WTC11 (cell line): ENCODE measurements at regions not wholly inside any gene's neighbourhood (a gene's known extent, or its start where the extent isn't known, plus 50 kb on each side); places are given as distances from the start of the nearest gene placed in this dataset.
"Not testable (repeated sequence)": the region's sequence is repeated elsewhere in the genome, so short reads cannot be mapped to it uniquely, and the experiment has no call there.

Experiments used
- ATAC-seq: fragments of 200-7000 bp; cut with Tn5 transposase; 2 replicates; pipeline ENCODE4 v1.10.0; 2021; ENCODE audit warnings: mild to moderate bottlenecking, moderate library complexity
- CTCF ChIA-PET: fragments of 300-600 bp; sonication (Branson Sonifier 250); formaldehyde crosslinking; loops from one replicate; lab custom pipeline; 2021; ENCODE audit warnings: antibody characterized with exemption; lab: Charles Lee
- POLR2A ChIA-PET: fragments of 350-600 bp; sonication (Branson Sonifier 250); formaldehyde crosslinking; loops from one replicate; lab custom pipeline; 2021; ENCODE audit warnings: antibody characterized with exemption; lab: Charles Lee
- DNase-seq: peaks from one replicate; pipeline ENCODE4 v3.0.0; 2021; ENCODE audit warnings: low spot score
- H3K27ac Mint-ChIP-seq: 2 replicates; pipeline ENCODE4 v1.8.0; 2021; ENCODE audit warnings: mixed read lengths
- H3K27me3 Mint-ChIP-seq: 2 replicates; pipeline ENCODE4 v1.8.0; 2021; ENCODE audit warnings: low read depth, mild to moderate bottlenecking, moderate library complexity, mixed read lengths
- H3K36me3 Mint-ChIP-seq: 2 replicates; pipeline ENCODE4 v1.8.0; 2021; ENCODE audit warnings: mixed read lengths
- H3K4me1 Mint-ChIP-seq: 2 replicates; pipeline ENCODE4 v1.8.0; 2022; ENCODE audit warnings: mixed read lengths
- H3K4me3 Mint-ChIP-seq: 2 replicates; pipeline ENCODE4 v1.8.0; 2021; ENCODE audit warnings: mild to moderate bottlenecking, moderate library complexity, mixed read lengths
- H3K9me3 Mint-ChIP-seq: 2 replicates; pipeline ENCODE4 v1.8.0; 2021; ENCODE audit warnings: mixed read lengths
- ATF1 ChIP-seq: sonication (generic); formaldehyde crosslinking; IDR thresholded peaks from 2 replicates; pipeline ENCODE4 v1.8.1; 2023; ENCODE audit warnings: mild to moderate bottlenecking, moderate library complexity, missing genetic modification reagents
- ATF2 ChIP-seq: sonication (generic); formaldehyde crosslinking; IDR thresholded peaks from 2 replicates; pipeline ENCODE4 v1.8.1; 2022; ENCODE audit warnings: low read depth, missing genetic modification reagents, borderline replicate concordance
- ATF3 ChIP-seq: sonication (generic); formaldehyde crosslinking; conservative IDR thresholded peaks from 2 replicates; pipeline ENCODE4 v1.8.1; 2022; ENCODE audit warnings: mild to moderate bottlenecking, missing genetic modification reagents
- CREM ChIP-seq: sonication (generic); formaldehyde crosslinking; IDR thresholded peaks from 2 replicates; pipeline ENCODE4 v1.8.1; 2022; ENCODE audit warnings: mild to moderate bottlenecking, missing genetic modification reagents, moderate library complexity
- ELF4 ChIP-seq: sonication (generic); formaldehyde crosslinking; IDR thresholded peaks from 2 replicates; pipeline ENCODE4 v1.8.1; 2022; ENCODE audit warnings: low read depth, mild to moderate bottlenecking, moderate library complexity, missing genetic modification reagents
- FOXJ3 ChIP-seq: sonication (generic); formaldehyde crosslinking; IDR thresholded peaks from 2 replicates; pipeline ENCODE4 v1.9.0; 2021; ENCODE audit warnings: missing genetic modification reagents, mild to moderate bottlenecking, borderline replicate concordance
- FOXK1 ChIP-seq: sonication (generic); formaldehyde crosslinking; IDR thresholded peaks from 2 replicates; pipeline ENCODE4 v1.8.0; 2022; ENCODE audit warnings: mild to moderate bottlenecking, moderate library complexity, missing genetic modification reagents
- GTF2I ChIP-seq: fragments of 250-450 bp; sonication (Bioruptor Pico); conservative IDR thresholded peaks from 2 replicates; pipeline ENCODE4 v1.4.0; 2021; ENCODE audit warnings: mild to moderate bottlenecking
- JUN ChIP-seq: sonication (generic); formaldehyde crosslinking; IDR thresholded peaks from 2 replicates; pipeline ENCODE4 v1.8.0; 2023; ENCODE audit warnings: mild to moderate bottlenecking, missing genetic modification reagents
- KAT7 ChIP-seq: sonication (generic); formaldehyde crosslinking; IDR thresholded peaks from 2 replicates; pipeline ENCODE4 v1.8.1; 2023; ENCODE audit warnings: missing genetic modification reagents, mild to moderate bottlenecking, borderline replicate concordance
- NFYB ChIP-seq: sonication (generic); formaldehyde crosslinking; conservative IDR thresholded peaks from 2 replicates; pipeline ENCODE4 v1.8.0; 2022; ENCODE audit warnings: low read depth, missing genetic modification reagents
- OVOL2 ChIP-seq: fragments of 250-450 bp; sonication (Bioruptor Pico); IDR thresholded peaks from 2 replicates; pipeline ENCODE4 v1.9.0; 2021; ENCODE audit warnings: mild to moderate bottlenecking, borderline replicate concordance
- SMAD3 ChIP-seq: sonication (generic); formaldehyde crosslinking; IDR thresholded peaks from 2 replicates; pipeline ENCODE4 v1.8.0; 2022; ENCODE audit warnings: missing genetic modification reagents, mild to moderate bottlenecking, borderline replicate concordance
- ZMAT4 ChIP-seq: fragments of 250-450 bp; sonication (Bioruptor Pico); IDR thresholded peaks from 2 replicates; pipeline ENCODE4 v1.9.0; 2021; ENCODE audit warnings: mild to moderate bottlenecking
- ZNF138 ChIP-seq: sonication (generic); formaldehyde crosslinking; conservative IDR thresholded peaks from 2 replicates; pipeline ENCODE4 v1.8.1; 2022; ENCODE audit warnings: mild to moderate bottlenecking, moderate library complexity, missing genetic modification reagents
- ZNF219 ChIP-seq: sonication (generic); formaldehyde crosslinking; IDR thresholded peaks from 2 replicates; pipeline ENCODE4 v1.8.0; 2023; ENCODE audit warnings: missing genetic modification reagents, mild to moderate bottlenecking, borderline replicate concordance
- ZNF263 ChIP-seq: sonication (generic); formaldehyde crosslinking; IDR thresholded peaks from 2 replicates; pipeline ENCODE4 v1.8.1; 2022; ENCODE audit warnings: low read depth, mild to moderate bottlenecking, moderate library complexity, missing genetic modification reagents
- ZNF416 ChIP-seq: fragments of 250-450 bp; sonication (Bioruptor Pico); IDR thresholded peaks from 2 replicates; pipeline ENCODE4 v1.9.0; 2021; ENCODE audit warnings: mild to moderate bottlenecking, inconsistent platforms
- ZNF512 ChIP-seq: sonication (generic); formaldehyde crosslinking; IDR thresholded peaks from 2 replicates; pipeline ENCODE4 v1.8.1; 2022; ENCODE audit warnings: missing genetic modification reagents, borderline replicate concordance
- ZNF671 ChIP-seq: fragments of 250-450 bp; sonication (Bioruptor Pico); IDR thresholded peaks from 2 replicates; pipeline ENCODE4 v1.8.0; 2021; ENCODE audit warnings: mild to moderate bottlenecking
- ZSCAN18 ChIP-seq: fragments of 250-450 bp; sonication (Bioruptor Pico); IDR thresholded peaks from 2 replicates; pipeline ENCODE4 v2.1.2; 2022; ENCODE audit warnings: mild to moderate bottlenecking, moderate library complexity

- TF ChIP-seq FOXK1 (CRISPR knock-in tag) (no peak), ZSCAN18 (CRISPR knock-in tag) (no peak), OVOL2 (CRISPR knock-in tag) (no peak), ATF3 (CRISPR knock-in tag) (no peak), ZNF512 (CRISPR knock-in tag) (no peak), SMAD3 (CRISPR knock-in tag) (no peak), ATF2 (CRISPR knock-in tag) (no peak)
- TF ChIP-seq, all 79 proteins: peak for 0
Measured at GRCh38 chr4:33739884-33740632, 2504.3 kb downstream of the ARAP2 start (continued).

GRCh38 chr4:33740871-33741270 lies 2503.4 kb downstream of the ARAP2 start:
- H3K27me3 Mint-ChIP-seq, ATAC-seq, CTCF ChIA-PET, POLR2A ChIA-PET, DNase-seq, H3K4me3 Mint-ChIP-seq, H3K27ac Mint-ChIP-seq: not testable (repeated sequence)
- Mint-ChIP-seq H3K4me1 (peaks cover 15% of the 10 kb centered on the region), H3K9me3 (peaks cover 47% of the 10 kb centered on the region), H3K36me3 (peaks cover 26% of the 10 kb centered on the region)

- Mint-ChIP-seq H3K4me1 (peaks cover 3% of the 10 kb centered on the region), H3K36me3 (peaks cover 28% of the 10 kb centered on the region), H3K27me3 (no peaks in the 10 kb centered on the region)
- TF ChIP-seq CREM (CRISPR knock-in tag) = no peak
- TF ChIP-seq ZNF263 (CRISPR knock-in tag) = no peak
- TF ChIP-seq KAT7 (CRISPR knock-in tag) = no peak
- TF ChIP-seq ZNF416 (CRISPR knock-in tag) = no peak
- no peak for TF ChIP-seq ZNF219 (CRISPR knock-in tag)
- TF ChIP-seq ZMAT4 (CRISPR knock-in tag) = no peak
- no peak for TF ChIP-seq JUN (CRISPR knock-in tag)
- TF ChIP-seq NFYB (CRISPR knock-in tag) = no peak
- no peak for TF ChIP-seq FOXK1 (CRISPR knock-in tag)
- TF ChIP-seq ELF4 (CRISPR knock-in tag) = no peak
- TF ChIP-seq ZNF671 (CRISPR knock-in tag) = no peak
- TF ChIP-seq ZNF138 = no peak
- TF ChIP-seq GTF2I (CRISPR knock-in tag) = no peak
- no peak for TF ChIP-seq FOXJ3 (CRISPR knock-in tag)
- TF ChIP-seq ATF1 (CRISPR knock-in tag) = no peak
- TF ChIP-seq, all 79 proteins: peak for 0
- POLR2A ChIA-PET = no interaction called here
- H3K4me3 Mint-ChIP-seq = no peak overlapping the region
- DNase-seq (no peak), ATAC-seq (no peak)
- peaks cover 50% of the 10 kb centered on the region for H3K9me3 Mint-ChIP-seq
- CTCF ChIA-PET = no interaction called here
- H3K27ac Mint-ChIP-seq = peak overlapping the region; percentile 75
Measured at GRCh38 chr4:33746979-33747378, 2497.3 kb downstream of the ARAP2 start.
